ENCODE measurements at regions not wholly inside any gene's neighbourhood (a gene's known extent, or its start where the extent isn't known, plus 50 kb on each side); places are given as distances from the start of the nearest gene placed in this dataset.

DNA sequence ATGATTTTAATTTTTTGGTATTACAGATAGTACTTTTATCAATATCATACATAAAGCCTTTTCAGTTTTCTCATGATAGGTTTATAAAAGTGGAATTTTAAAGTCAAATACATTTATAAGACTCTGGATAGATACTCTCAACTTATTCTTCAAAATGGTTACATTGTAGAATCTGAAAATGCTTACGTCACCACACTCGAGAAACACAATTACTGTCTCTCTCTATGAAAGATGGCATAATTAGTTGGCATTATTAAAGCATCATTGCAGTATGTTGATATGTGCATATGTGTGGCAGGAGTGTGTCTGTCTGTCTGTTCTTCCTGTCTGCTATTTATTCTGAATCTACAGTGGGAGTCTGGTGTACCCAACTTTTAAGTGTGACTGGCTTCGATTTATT lies 397.1 kb downstream of the SNAPC1 start:
- DNase-seq (no peak), ATAC-seq (ENCODE audit: low read depth) (no peak)
- CTCF ChIA-PET: no interaction called here
- Mint-ChIP-seq H3K4me1 (no peaks in the 10 kb centered on the region), H3K27me3 (peaks cover 47% of the 10 kb centered on the region), H3K27ac (no peak overlapping the region), H3K4me3 (no peak overlapping the region), H3K9me3 (ENCODE audit: insufficient read depth) (no peaks in the 10 kb centered on the region)
- Histone ChIP-seq H3K79me2 (ENCODE audit: control insufficient read depth, insufficient read depth, low read length) (no peaks in the 10 kb centered on the region), H2AFZ (ENCODE audit: insufficient read depth, low read depth, low read length, poor library complexity, severe bottlenecking) (no peak overlapping the region), H3K4me1 (ENCODE audit: control insufficient read depth in 2 of 2, insufficient read depth in 2 of 2, low read length in 2 of 2) (no peaks in the 10 kb centered on the region), H4K20me1 (ENCODE audit: control insufficient read depth, insufficient read depth, low read length, poor library complexity, severe bottlenecking) (no peaks in the 10 kb centered on the region), H3K4me2 (replicated peaks; ENCODE audit: low read depth, low read length, poor library complexity, severe bottlenecking) (no peak overlapping the region), H3K9me3 (ENCODE audit: control extremely low read depth in 1 of 3, control insufficient read depth in 2 of 3, insufficient read depth in 1 of 3, low read length in 2 of 3) (no peaks in the 10 kb centered on the region), H3K27ac (ENCODE audit: low read length in 2 of 2) (no peak overlapping the region), H3K4me3 (ENCODE audit: control extremely low read depth in 1 of 5, extremely low read depth in 1 of 5, insufficient read depth in 1 of 5, low read depth in 2 of 5, low read length in 4 of 5) (no peak overlapping the region), H3K9ac (ENCODE audit: low read length) (no peak overlapping the region), H3K36me3 (replicated peaks in 1 of 2; ENCODE audit: control extremely low read depth in 1 of 2, control insufficient read depth in 1 of 2, extremely low read depth in 1 of 2, insufficient read depth in 2 of 2, low read length in 1 of 2) (no peaks in the 10 kb centered on the region), H3K27me3 (replicated peaks in 1 of 4; ENCODE audit: control extremely low read depth in 1 of 4, control insufficient read depth in 3 of 4, insufficient read depth in 4 of 4, low read length in 3 of 4) (peaks cover 0 to 14% (median 9%) of the 10 kb centered on the region in 4 experiments)
- POLR2A ChIA-PET: no interaction called here
- no CpG with 5 or more reads among the region's 3 CpGs for WGBS (ENCODE audit: insufficient coverage)
- intact Hi-C loops (cut with micrococcal nuclease): no loop called here
- no peak for TF ChIP-seq EZH2 (IDR thresholded peaks at IDR 0.05; ENCODE audit: borderline replicate concordance, insufficient read depth, low read depth, low read length, poor library complexity, severe bottlenecking)
- no peak for TF ChIP-seq CTCF (IDR thresholded peaks at IDR 0.05)

DNA sequence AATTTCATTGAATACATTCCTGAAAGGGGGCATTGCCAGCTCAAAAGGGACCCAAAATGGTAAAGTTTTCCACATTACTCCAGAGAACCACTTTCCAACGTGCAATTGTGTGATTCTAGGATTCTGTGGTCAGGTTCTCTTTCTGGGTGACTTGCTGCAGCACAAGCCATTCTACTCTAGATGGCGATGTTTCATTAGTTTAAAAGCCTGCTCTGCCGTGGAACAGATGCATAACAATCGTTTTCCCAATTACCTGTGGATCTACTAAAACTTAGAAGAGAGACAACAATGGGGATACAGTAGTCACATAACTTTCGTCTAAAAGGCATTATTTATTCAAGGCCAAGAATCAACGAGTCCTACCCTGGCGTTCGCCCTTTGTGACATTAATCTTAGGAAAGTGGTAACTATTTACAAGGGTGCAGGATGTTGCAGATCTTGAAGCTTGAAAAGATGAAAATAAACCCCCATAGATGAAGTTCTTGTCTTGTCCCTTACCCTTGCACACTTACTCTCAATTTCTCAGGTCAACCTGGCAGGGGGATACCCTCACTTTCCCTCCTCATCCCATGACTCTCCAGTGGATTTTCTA lies 400.9 kb downstream of the SNAPC1 start:
- Histone ChIP-seq H3K9me3 (ENCODE audit: control extremely low read depth in 1 of 3, control insufficient read depth in 2 of 3, insufficient read depth in 1 of 3, low read length in 2 of 3) (no peaks in the 10 kb centered on the region), H2AFZ (ENCODE audit: insufficient read depth, low read depth, low read length, poor library complexity, severe bottlenecking) (no peak overlapping the region), H3K4me2 (replicated peaks; ENCODE audit: low read depth, low read length, poor library complexity, severe bottlenecking) (no peak overlapping the region), H3K79me2 (ENCODE audit: control insufficient read depth, insufficient read depth, low read length) (no peaks in the 10 kb centered on the region), H4K20me1 (ENCODE audit: control insufficient read depth, insufficient read depth, low read length, poor library complexity, severe bottlenecking) (no peaks in the 10 kb centered on the region), H3K9ac (ENCODE audit: low read length) (no peak overlapping the region), H3K4me3 (ENCODE audit: control extremely low read depth in 1 of 5, extremely low read depth in 1 of 5, insufficient read depth in 1 of 5, low read depth in 2 of 5, low read length in 4 of 5) (no peak overlapping the region), H3K27ac (ENCODE audit: low read length in 2 of 2) (no peak overlapping the region), H3K4me1 (ENCODE audit: control insufficient read depth in 2 of 2, insufficient read depth in 2 of 2, low read length in 2 of 2) (no peaks in the 10 kb centered on the region), H3K27me3 (replicated peaks in 1 of 4; ENCODE audit: control extremely low read depth in 1 of 4, control insufficient read depth in 3 of 4, insufficient read depth in 4 of 4, low read length in 3 of 4) (peaks cover 0 to 13% (median 9%) of the 10 kb centered on the region in 4 experiments), H3K36me3 (replicated peaks in 1 of 2; ENCODE audit: control extremely low read depth in 1 of 2, control insufficient read depth in 1 of 2, extremely low read depth in 1 of 2, insufficient read depth in 2 of 2, low read length in 1 of 2) (no peaks in the 10 kb centered on the region)
- peaks cover 51% of the 10 kb centered on the region for H3K27me3 Mint-ChIP-seq
- intact Hi-C loops (cut with micrococcal nuclease): no loop called here
- no peak overlapping the region for H3K27ac Mint-ChIP-seq
- CTCF ChIA-PET: interaction anchor here (0.7 to 1.2 kb wide), 2 partner anchors 1115 to 1146 kb away, joined by 3 read pairs; no protein-coding TSS in a partner anchor
- ATAC-seq (ENCODE audit: low read depth) (no peak), DNase-seq (peak; percentile 42)
- no peaks in the 10 kb centered on the region for H3K4me1 Mint-ChIP-seq
- peak; percentile 83 for TF ChIP-seq CTCF (IDR thresholded peaks at IDR 0.05)
- TF ChIP-seq EZH2 (IDR thresholded peaks at IDR 0.05; ENCODE audit: borderline replicate concordance, insufficient read depth, low read depth, low read length, poor library complexity, severe bottlenecking): no peak
- WGBS (ENCODE audit: insufficient coverage): no CpG with 5 or more reads among the region's 8 CpGs
- no peaks in the 10 kb centered on the region for H3K9me3 Mint-ChIP-seq (ENCODE audit: insufficient read depth)
- H3K4me3 Mint-ChIP-seq: no peak overlapping the region
- POLR2A ChIA-PET: no interaction called here
